ENCODE measurements at regions not wholly inside any gene's neighbourhood (a gene's known extent, or its start where the extent isn't known, plus 50 kb on each side); places are given as distances from the start of the nearest gene placed in this dataset.

DNA sequence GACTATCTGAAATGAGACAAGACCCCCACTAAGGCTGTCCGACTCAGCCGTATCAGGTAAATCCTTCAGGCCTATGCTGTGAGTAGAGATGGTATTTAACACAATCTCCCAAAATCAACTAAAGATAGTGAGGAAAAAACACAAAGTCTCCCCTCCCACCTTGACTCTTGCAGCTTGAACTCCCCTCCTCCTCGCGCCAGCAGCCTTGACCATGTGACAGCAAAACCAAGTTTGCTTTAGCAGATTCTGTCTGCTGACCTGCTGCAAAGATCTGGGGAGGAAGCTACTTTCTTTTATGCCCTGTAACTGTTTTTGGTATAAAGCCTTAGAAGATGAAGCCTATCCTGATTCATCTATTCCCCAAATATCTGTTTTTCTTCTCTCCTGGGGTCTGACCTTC, 509.5 kb downstream of the CDH26 start:
- no peak for TF ChIP-seq CTCF (IDR thresholded peaks at IDR 0.05)
- no peak for TF ChIP-seq EZH2 (IDR thresholded peaks at IDR 0.05)
